GM20000 (cell line): ENCODE measurements at regions not wholly inside any gene's neighbourhood (a gene's known extent, or its start where the extent isn't known, plus 50 kb on each side); places are given as distances from the start of the nearest gene placed in this dataset.

Experiments
- DNase-seq: peaks from one replicate; pipeline ENCODE4 v3.0.0; 2012; ENCODE audit warnings: low spot score
- TF ChIP-seq, protein P1 (sequence below): IDR thresholded peaks from 2 replicates; pipeline ENCODE4 v1.5.1; 2012; ENCODE audit warnings: mild to moderate bottlenecking, control low read depth; ENCODE audit errors: extremely low read depth, missing control alignments

DNA sequence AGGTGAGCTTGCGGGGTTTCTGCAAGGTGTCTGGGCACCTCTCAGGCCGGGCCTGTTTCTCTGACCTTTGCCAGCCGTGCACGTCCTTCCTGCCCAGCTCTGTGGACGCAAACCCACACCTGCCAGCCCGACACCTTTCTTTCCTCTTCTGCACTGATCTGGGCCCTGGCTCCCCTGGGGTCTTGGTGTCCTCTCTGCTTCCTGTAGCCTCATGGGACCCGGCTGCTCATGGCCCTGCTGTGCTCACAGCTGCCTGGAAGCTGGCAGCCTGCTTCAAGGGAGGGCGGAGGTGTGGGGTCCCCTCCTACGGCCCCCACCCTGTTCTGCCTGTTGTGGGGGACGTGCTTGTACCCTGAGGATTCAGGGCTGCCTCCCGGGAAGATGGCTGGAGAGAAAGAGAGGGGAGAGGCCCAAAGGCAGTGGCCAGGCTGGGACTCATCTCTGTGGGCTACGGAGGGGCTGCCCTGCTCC lies 342.4 kb downstream of the SEC14L1 start:
- DNase-seq = no peak
- TF ChIP-seq, protein P1, sequence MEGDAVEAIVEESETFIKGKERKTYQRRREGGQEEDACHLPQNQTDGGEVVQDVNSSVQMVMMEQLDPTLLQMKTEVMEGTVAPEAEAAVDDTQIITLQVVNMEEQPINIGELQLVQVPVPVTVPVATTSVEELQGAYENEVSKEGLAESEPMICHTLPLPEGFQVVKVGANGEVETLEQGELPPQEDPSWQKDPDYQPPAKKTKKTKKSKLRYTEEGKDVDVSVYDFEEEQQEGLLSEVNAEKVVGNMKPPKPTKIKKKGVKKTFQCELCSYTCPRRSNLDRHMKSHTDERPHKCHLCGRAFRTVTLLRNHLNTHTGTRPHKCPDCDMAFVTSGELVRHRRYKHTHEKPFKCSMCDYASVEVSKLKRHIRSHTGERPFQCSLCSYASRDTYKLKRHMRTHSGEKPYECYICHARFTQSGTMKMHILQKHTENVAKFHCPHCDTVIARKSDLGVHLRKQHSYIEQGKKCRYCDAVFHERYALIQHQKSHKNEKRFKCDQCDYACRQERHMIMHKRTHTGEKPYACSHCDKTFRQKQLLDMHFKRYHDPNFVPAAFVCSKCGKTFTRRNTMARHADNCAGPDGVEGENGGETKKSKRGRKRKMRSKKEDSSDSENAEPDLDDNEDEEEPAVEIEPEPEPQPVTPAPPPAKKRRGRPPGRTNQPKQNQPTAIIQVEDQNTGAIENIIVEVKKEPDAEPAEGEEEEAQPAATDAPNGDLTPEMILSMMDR = no peak

DNA sequence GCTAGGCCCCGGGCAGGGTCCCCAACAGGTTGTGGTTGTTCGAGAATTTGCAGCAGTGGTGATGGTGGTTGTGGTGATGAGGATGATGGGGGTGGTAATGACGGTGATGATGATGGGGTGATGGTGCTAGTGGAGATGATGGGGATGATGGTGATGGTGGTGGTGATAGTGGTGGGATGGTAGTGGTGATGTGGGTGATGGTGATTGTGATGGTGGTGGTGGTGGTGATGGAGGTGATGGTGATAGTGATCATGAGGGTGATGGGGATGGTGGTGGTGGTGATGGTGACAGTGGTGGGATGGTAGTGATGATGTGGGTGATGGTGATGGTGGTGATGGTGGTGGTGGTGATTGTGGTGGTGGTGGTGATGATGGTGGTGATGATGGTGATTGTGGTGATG lies 343.3 kb downstream of the SEC14L1 start:
- DNase-seq = no peak
- TF ChIP-seq, protein P1 = no peak

GRCh38 chr17:77485089-77485833 lies 344.5 kb downstream of the SEC14L1 start:
- no peak for DNase-seq
- TF ChIP-seq, protein P1 = no peak

DNA sequence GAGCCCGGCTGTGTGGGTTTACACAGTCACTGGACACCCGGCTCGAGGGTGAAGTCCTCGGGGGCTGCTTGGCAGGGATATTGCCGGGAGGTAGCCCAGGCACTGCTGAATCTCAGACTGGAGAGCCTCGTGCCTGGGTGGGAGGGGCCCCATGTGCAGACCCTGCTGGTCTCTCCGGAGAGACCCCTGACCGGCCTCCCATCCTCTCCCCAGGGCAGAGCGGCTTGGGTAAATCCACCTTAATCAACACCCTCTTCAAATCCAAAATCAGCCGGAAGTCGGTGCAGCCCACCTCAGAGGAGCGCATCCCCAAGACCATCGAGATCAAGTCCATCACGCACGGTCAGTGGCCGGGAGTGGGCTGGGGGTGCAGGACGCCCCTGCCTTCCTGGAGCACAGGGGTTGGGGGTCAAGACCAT lies 346.5 kb downstream of the SEC14L1 start:
- TF ChIP-seq, protein P1 = no peak

GRCh38 chr17:77487677-77488530 lies 347.1 kb downstream of the SEC14L1 start:
- no peak for DNase-seq
- TF ChIP-seq, protein P1 = no peak

More for the DNA sequence above, 346.5 kb downstream of the SEC14L1 start:
- no peak for DNase-seq

DNA sequence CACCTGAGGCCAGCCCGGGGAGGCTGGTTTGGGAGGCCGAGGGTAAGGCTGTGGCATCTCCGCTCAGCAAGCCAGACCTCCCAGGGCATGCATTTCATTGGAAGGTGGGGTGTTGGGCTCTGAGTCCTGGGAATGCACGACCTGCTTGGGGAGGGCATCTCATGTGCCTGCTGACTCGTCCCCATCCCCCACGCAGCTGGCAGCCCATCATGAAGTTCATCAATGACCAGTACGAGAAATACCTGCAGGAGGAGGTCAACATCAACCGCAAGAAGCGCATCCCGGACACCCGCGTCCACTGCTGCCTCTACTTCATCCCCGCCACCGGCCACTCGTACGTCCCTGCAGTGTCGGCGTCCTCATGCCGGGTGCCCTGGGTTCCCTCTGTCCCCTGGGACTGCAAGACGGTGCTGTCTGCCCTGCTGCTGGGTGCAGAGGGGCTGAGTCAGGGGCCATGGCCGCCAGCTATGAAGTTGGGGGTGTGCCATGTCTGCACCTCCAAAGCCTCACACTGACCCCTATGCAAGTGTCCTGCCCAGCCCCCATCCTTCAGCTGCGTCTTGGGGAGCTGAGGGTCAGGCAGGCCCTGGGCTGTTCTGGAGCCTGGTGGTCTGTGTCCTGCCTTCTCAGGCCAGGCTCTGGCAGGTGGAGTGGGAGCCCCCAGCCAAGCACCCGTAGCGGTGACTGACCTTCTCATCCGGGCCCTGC lies 347.9 kb downstream of the SEC14L1 start:
- TF ChIP-seq, protein P1 = no peak
- no peak for DNase-seq
